DLD1 (cell line): ENCODE measurements at regions not wholly inside any gene's neighbourhood (a gene's known extent, or its start where the extent isn't known, plus 50 kb on each side); places are given as distances from the start of the nearest gene placed in this dataset.
"Not testable (repeated sequence)": the region's sequence is repeated elsewhere in the genome, so short reads cannot be mapped to it uniquely, and the experiment has no call there.

Source experiments
- in situ Hi-C: cut with HindIII; loops from 2 replicates; pipeline ENCODE4 v1.10.0; 2017; ENCODE audit warnings: low sequenced_read_pairs

GRCh38 chr4:145255311-145255710 lies 74.9 kb upstream of the OTUD4 start:
- in situ Hi-C loops, result not testable (repeated sequence)

DNA sequence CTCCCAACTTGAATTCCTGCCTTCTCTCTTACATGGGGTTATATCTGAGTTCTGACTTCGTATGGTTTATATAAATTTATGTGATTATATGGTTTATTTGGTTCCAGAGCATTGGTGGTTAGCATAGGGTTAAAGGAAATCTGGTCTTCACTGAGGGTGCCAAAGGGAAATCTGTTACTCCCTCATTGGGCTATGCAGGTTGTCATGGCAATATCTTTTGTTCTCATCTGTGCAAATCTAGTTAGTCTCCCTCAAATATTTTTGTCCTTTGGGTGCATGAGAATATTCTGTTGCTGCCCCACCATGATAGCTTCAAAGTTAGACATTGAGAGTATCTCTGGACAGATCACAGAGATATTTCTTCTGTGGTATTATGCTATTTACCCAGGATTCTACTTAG lies 71.8 kb upstream of the OTUD4 start:
- in situ Hi-C loops, result no loop called here

DNA sequence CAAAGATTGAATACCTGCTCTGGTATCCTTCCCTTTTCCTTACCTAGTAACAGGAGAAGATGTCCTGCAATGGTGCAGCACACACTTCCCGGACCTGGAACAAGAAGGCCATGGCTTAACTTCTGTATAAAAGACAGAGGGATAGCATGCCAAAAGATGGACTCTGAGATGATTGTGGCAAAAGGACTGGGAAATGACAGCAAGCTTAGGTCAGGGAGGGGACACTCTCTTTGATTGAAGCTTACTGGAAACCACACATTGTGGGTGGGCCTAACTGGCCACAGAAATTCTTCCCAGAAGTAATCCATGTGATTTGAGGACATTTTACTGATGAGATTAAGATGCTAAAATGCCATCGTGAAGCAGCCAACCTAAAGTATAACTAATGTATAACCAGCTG lies 71.0 kb upstream of the OTUD4 start:
- in situ Hi-C loops, result no loop called here

GRCh38 chr4:145248971-145249370 lies 68.6 kb upstream of the OTUD4 start:
- in situ Hi-C loops, result loop anchor here (25.0 kb wide), 1 partner anchor 363 kb away; the partner anchor contains the start of gene MMAA

DNA sequence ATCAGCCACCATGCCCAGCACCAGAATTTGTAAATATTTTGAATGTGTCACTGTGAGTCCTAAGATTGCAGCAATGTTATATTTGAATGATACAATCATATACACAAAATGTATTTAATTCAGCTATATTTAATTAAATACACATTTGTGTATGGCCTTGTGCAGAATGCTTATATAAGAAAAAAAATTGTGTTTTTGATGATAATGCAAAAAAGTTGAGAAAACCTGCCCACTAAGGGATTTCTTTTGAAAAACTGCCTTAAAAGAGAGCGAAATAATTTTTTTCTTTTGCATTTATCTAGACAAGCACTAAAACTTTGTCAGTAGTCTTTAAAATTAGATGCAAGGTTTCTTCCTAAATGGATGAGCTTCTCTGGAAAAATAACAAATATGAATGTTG lies 68.1 kb upstream of the OTUD4 start:
- in situ Hi-C loops, result loop anchor here (25.0 kb wide), 1 partner anchor 364 kb away; the partner anchor contains the start of gene MMAA

DNA sequence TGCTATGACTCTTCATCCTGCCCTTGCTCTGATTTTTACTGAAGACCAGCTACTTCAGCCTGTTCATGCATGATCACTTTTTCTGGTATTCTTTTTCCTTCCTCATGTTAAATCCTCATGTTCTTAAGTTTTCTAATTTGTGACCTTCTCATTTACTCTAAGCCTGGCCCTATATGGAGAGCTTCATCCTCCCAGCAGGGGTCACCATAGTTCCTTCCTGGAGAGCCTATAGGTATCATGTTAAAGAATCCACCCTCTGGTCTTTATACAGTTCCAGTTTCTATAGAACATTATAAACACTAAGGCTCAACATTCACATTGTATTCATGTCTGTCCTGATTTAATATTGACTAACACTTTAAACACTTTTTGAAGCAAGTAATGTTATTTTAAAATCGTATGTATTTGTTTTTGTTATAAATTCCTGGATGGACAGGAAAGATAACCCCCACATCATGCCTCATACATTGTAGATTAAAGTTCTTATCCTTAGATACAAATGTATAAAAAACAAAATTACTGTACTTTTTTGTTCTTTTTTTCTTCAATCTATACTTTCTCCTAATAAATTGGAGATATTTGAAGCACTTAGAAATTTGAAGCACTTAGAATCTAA lies 53.8 kb upstream of the OTUD4 start:
- in situ Hi-C loops, result loop anchor here (25.0 kb wide), 1 partner anchor 378 kb away; the partner anchor contains the start of gene MMAA

GRCh38 chr4:145231906-145232700 lies 51.7 kb upstream of the OTUD4 start:
- in situ Hi-C loops, result loop anchor here (25.0 kb wide), 1 partner anchor 380 kb away; the partner anchor contains the start of gene MMAA

GRCh38 chr4:145230726-145231125 lies 50.3 kb upstream of the OTUD4 start:
- in situ Hi-C loops, result loop anchor here (25.0 kb wide), 1 partner anchor 382 kb away; the partner anchor contains the start of gene MMAA
